ENCODE measurements at regions not wholly inside any gene's neighbourhood (a gene's known extent, or its start where the extent isn't known, plus 50 kb on each side); places are given as distances from the start of the nearest gene placed in this dataset.

GRCh38 chr17:79548116-79548515 is 62.7 kb downstream of the RBFOX3 start:
- TF ChIP-seq CTCF (IDR thresholded peaks at IDR 0.05) (no peak), POLR2A (IDR thresholded peaks at IDR 0.05) (no peak)
